Head of caudate nucleus (tissue), 42 donors: ENCODE measurements at regions not wholly inside any gene's neighbourhood (a gene's known extent, or its start where the extent isn't known, plus 50 kb on each side); places are given as distances from the start of the nearest gene placed in this dataset.
"Not testable (repeated sequence)": the region's sequence is repeated elsewhere in the genome, so short reads cannot be mapped to it uniquely, and the experiment has no call there.

Experiments
- DNase-seq, 42 donors: peaks; one replicate each; pipeline versions ENCODE4 v3.0.0 to v3.0.0-alpha.2; 2020 to 2021; ENCODE audit warnings: mixed read lengths in 7 of 42
- intact Hi-C: fragments of 100-400 bp; cut with DNase I; formaldehyde crosslinking; loops from one replicate; pipeline ENCODE4 v1.15.0; 2022

- intact Hi-C loops = not testable (repeated sequence)
- peak in 2 of 42 donors; percentile 10 to 18 for DNase-seq
These were observed 281.6 kb upstream of the DEFB115 start for GRCh38 chr20:30975859-30976258.

- DNase-seq = peak in 3 of 42 donors; percentile 6 to 23 (median 7)
- intact Hi-C loops = no loop called here
These were observed 272.1 kb upstream of the DEFB115 start for GRCh38 chr20:30985386-30985785.
